Mesenteric fat pad (tissue), 1 donor: ENCODE measurements at regions not wholly inside any gene's neighbourhood (a gene's known extent, or its start where the extent isn't known, plus 50 kb on each side); places are given as distances from the start of the nearest gene placed in this dataset.
A peak's percentile ranks its signal among the peaks of the same experiment; 100 is the strongest.

ENCODE experiments used
- DNase-seq: peaks from one replicate; pipeline ENCODE4 v3.0.0-alpha.2; 2020; ENCODE audit warnings: low spot score
- donor health status: DM: yes; HTN: yes; CAD: no.

DNA sequence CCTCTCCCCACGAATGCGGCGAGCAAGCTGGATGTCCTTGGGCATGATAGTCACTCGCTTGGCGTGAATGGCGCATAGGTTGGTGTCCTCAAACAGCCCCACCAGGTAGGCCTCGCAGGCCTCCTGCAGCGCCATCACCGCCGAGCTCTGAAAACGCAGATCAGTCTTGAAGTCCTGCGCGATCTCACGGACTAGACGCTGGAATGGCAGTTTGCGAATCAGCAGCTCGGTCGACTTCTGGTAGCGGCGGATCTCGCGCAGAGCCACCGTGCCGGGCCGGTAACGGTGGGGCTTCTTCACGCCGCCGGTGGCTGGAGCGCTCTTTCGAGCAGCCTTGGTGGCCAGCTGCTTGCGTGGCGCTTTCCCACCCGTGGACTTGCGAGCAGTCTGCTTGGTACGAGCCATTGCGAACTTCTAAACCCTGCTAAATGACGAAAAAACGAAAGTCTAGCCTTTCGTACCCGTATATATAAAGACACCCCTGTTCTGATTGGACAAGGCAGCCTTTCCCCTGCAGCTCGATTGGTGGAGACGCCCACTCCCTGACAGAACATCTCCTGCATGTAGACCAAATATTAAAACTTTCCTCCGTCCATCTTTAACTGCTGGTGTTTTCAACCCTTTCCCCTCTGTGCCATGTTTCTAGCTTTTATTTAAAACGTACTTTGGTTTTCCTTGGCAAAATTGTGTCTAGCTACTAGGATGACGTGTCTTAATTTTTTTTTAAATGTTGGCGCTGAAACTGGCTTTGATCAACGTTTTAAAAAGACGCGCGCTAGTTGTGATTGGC, 109.8 kb downstream of the HFE start:
- DNase-seq = no peak

- no peak for DNase-seq
Measured at GRCh38 chr6:26197636-26197932, 110.4 kb downstream of the HFE start.

DNA sequence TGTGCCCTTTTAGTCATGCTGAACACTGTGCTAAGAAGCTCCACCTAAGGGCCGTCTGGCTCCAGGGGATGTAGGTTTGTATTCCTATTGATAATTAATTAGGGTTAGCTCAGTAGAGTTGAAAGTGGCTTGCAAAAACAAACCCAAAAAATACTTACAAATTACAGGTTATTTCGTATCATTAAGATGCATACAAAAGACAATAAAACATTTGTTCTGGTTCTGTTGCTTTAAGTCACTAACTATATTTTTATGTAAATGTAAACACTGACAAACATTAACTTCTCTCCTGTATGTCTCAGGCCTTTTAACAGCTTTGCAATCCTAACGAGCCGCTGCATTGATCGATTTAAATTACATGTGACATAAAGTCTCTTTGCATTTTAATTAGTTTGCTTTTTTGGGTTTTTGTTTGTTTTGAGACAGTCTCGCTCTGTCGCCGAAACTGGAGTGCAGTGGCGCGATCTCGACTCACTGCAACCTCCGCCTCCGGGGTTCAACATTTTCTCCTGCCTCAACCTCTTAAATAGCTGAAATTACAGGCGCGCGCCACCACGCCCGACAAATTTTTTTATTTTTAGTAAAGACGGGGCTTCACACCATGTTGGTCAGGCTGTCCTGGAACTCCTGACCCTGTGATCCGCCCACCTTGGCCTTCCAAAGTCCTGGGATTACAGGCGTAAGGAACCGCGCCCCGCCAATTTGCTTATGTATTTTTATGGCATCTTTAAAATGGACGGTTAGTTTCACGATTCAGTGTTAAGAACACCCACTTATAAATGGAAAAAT, 110.9 kb downstream of the HFE start:
- no peak for DNase-seq

GRCh38 chr6:26198722-26199056, 111.5 kb downstream of the HFE start:
- no peak for DNase-seq

GRCh38 chr6:26199057-26199772, 112.0 kb downstream of the HFE start:
- DNase-seq = peak; percentile 93

DNA sequence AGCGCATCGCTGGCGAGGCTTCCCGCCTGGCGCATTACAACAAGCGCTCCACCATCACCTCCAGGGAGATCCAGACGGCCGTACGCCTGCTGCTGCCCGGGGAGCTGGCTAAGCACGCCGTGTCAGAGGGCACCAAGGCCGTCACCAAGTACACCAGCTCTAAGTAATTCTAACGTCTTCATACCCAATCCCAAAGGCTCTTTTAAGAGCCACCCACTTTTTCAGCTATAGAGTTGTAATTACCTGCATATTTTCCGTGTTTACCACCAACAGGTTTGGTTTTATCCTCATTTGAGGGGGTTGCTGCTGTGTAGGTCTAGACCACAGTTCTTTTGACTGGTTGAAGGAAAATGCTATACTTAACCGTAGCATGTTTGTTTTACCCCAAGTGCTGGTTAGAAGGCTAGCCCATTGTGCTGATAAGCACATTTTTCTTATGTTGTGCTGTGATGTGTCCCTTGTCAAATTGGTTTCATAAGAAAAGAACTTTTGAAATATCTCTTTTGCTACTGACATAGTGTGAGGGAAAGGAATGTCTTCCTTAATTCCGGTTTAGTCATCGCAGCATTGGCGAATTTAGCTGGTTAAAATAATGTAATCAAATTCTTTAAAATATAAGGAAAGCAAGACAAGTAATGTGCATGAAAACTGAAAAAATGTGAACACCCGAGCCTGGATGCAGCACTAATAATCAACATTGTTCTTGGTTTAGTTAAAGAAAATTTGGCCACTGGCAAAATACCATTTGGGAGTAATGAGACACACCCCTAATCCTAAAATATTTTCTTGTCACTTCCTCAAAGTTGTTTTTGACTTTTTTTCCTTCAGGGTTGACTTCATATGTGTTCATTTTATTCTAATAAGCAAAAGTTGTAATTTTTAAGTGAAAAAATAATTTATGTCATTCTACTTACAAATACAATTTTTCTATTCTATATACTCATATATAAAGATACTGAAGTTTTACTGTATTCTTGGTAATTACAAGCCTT, 112.8 kb downstream of the HFE start:
- no peak for DNase-seq

- DNase-seq = no peak
Measured at GRCh38 chr6:26200918-26201721, 113.9 kb downstream of the HFE start.

GRCh38 chr6:26202201-26202611, 115.0 kb downstream of the HFE start:
- DNase-seq = no peak

DNA sequence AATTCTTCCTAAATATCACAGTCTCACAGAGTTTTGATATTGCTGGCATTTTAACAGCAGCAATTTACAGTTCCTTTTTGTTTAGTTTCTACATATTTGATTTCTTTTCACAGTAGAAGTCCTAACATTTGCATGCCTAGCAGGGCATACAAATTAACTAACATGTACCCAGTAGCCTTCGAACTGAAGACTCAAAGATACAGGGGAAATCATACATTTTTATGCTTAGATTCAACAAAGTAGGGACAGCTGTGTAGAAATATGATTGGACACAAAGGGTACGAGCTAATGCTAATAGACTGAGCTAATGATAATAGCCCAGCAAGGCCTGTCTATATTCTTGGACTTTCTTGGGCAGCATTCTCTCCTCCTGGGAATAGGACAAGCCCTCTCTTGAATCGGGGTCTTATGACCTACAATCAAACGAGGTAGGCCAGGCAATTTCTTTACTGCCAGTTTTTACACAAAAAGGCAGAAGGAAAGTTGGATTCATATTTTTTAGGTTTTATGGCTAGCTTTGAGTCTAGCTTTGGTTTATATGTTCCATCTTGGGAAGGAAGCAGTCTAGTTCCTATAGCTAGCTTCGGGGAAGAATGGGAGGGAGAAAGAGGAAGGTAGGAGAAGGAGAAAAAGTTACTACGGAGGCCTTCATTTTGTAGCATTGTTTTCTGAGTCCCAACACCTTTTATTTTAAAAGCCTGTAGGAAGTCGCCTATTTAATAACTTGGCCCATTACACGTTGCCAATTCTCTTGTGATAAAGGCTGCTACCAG, 115.8 kb downstream of the HFE start:
- DNase-seq = no peak

DNA sequence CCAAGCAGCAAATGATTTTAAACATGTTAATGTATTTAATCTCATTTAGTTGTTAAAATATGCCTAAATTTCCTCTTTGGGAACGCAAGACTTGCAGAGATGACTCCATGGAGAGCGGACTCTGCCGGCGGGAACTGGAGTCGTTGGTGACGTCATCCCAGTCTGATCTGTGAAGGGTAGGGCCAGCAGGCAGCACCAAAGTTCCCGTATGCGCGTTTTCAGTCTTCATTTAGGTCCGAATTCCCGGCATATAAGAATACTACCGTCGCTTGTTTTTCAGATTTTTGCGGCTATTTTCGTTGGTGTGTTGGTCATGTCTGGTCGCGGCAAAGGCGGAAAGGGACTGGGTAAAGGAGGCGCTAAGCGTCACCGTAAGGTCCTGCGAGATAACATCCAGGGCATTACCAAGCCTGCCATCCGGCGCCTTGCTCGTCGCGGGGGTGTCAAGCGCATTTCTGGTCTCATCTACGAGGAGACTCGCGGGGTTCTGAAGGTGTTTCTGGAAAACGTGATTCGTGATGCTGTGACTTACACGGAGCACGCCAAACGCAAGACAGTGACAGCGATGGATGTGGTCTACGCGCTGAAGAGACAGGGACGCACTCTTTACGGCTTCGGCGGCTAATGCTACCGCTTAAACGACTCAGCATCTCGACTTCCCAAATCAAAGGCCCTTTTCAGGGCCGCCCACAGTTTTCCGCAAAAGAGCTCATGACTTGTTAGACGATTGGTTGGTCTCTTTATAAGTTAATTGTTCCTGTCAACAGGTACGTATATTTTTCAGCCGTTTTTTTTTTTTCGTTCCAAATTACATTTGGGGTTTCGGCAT, 117.3 kb downstream of the HFE start:
- DNase-seq = no peak

- DNase-seq = no peak
Measured at GRCh38 chr6:26205161-26205624, 118.0 kb downstream of the HFE start.

DNA sequence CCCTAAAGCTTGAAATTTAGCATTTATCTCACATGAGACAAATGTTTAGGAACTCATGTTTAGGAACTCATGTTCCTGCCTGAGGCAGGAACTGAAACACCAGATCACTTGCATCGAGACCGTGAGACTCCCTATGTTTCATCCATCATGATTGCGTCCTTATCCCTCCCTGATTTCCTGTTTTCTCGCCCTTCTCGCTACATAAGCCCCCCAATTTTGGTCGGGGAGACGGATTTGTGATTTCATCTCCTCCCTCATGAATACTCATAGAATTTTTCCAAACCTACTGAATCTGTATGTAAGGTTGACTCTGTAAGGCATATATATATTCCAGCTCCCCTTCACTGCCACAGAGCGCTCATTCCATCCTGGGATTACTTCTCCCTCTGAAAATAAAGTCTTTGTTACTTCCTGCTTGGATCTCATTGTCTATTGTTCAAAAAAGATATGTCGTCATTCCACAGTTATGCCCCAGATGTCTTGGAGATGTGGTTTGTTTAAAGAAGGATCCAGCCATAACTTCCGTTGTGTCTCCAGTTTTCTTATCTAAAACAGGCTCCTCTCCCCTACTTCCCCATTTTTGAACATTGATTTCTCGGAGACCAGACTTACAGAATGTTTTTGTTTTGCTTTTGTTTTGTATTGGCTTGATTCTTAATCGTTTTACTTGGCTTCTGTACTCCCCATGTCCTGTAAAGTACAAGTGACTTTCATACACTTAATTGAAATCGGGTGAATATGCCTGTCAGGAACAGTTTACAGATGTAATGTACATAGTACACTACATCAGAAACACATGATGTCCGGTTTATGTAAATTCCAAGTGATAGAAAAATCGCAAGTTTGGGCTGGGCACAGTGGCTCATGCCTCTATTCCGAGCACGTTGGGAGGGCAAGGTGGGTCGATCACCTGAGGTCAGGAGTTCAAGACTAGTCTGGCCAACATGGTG, 118.7 kb downstream of the HFE start:
- no peak for DNase-seq

GRCh38 chr6:26206868-26207801, 119.9 kb downstream of the HFE start:
- no peak for DNase-seq

GRCh38 chr6:26211963-26212362, 124.7 kb downstream of the HFE start:
- DNase-seq = no peak

GRCh38 chr6:26213334-26214075, 126.3 kb downstream of the HFE start:
- no peak for DNase-seq
